EL (cell line): ENCODE measurements at regions not wholly inside any gene's neighbourhood (a gene's known extent, or its start where the extent isn't known, plus 50 kb on each side); places are given as distances from the start of the nearest gene placed in this dataset.
"Not testable (repeated sequence)": the region's sequence is repeated elsewhere in the genome, so short reads cannot be mapped to it uniquely, and the experiment has no call there.

ENCODE experiments used
- DNase-seq: peaks from one replicate; pipeline ENCODE4 v3.0.0-alpha.2; 2016

DNA sequence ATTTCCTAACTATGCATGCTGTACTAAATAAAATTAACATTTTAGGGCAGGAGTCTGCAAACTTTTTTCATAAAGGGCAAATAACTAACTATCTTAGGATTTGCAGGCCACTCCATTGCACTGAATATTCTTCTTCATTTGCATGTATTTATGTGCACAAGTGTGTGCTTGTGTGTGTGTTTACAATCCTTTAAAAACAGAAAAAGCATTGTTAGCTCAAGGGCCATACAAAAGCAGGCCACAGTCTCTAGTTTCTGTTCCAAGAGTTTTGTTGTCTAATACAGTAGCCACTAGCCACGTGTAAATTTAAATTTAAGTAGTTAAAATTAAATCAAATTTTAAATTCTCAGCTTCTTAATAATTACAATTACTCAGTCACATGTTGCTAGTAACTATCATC lies 621.8 kb downstream of the TMA16 start:
- no peak for DNase-seq

DNA sequence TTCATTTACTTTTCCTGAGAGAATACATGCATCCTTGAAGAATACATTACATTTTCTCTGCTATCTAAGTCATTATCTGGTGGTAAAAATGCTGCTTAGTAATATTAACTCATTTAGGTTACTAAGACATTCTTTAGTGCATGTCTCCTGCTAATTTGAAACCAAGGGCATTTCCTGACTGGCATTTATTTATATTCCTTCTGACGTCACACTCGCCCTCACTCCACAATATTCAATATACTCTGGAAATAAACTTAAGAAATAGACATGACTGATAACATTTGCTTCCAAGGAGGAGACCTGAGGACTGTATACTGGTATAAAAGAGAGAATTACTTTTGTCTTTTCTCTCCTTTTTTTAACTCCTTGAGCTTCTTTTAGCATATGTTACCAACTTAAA lies 619.5 kb upstream of the SMIM31 start:
- DNase-seq: no peak

- no peak for DNase-seq
Observed at GRCh38 chr4:164136180-164136616, 617.7 kb upstream of the SMIM31 start.

GRCh38 chr4:164138521-164138920 lies 615.4 kb upstream of the SMIM31 start:
- DNase-seq: no peak

- DNase-seq: no peak
Observed at GRCh38 chr4:164139291-164139690, 614.6 kb upstream of the SMIM31 start.

- not testable (repeated sequence) for DNase-seq
Observed at GRCh38 chr4:164141755-164142375, 612.1 kb upstream of the SMIM31 start.

- no peak for DNase-seq
Observed at GRCh38 chr4:164154416-164154815, 599.5 kb upstream of the SMIM31 start.

DNA sequence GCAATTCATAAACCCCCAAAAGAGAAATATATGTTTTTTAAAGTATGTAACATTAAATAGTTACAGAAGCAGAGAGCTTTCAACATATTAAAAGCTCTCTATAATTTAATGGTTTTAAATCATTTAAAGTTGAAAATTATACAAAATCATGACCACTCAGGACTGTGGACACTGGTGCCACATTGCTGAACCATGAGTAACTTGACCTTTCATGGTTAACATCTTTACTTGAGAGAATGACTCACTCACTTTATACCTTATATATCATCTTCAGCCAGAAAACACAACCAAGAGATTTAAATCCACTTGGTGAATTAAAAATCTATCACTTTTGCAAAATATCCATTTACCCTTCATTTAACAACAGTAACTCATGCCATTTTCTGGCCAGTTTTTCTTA lies 584.3 kb upstream of the SMIM31 start:
- DNase-seq: no peak

- no peak for DNase-seq
Observed at GRCh38 chr4:164177153-164177552, 576.8 kb upstream of the SMIM31 start.

DNA sequence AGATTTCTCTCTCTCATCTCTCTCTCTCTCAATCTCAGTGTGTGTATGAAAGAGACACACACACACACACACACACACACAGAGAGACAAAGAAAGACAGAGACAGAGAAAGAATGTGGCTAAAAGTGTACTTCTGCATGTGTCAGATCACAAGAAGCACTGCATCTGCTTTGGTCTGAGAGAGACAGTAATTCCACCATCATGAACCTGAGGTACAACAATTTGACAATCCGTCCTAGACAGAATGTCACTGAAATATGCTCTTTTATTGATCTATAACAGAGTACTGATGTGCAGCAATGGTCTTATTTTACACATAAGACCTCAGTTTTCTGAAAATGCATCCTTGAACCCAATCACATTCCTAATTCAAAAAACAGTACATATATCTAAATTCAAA lies 576.2 kb upstream of the SMIM31 start:
- DNase-seq: no peak

DNA sequence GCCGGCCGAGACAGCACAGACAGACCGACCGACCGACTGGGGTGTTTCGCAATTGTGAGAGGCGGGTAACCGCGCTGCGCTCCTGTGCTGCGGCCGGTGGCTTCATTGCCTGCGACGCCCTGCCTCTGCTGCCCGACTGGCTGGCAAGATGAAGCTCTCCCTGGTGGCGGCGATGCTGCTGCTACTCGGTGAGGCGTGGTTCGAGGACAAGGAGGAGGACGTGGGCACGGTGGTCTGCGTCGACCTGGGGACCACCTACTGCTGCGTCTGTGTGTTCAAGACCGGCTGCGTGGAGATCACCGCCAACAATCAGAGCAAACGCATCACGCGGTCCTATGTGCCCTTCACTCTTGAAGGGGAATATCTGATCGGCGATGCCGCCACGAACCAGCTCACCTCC lies 565.7 kb upstream of the SMIM31 start:
- no peak for DNase-seq

- no peak for DNase-seq
Observed at GRCh38 chr4:164192844-164193243, 561.1 kb upstream of the SMIM31 start.

GRCh38 chr4:164193676-164194075 lies 560.3 kb upstream of the SMIM31 start:
- DNase-seq: no peak

DNA sequence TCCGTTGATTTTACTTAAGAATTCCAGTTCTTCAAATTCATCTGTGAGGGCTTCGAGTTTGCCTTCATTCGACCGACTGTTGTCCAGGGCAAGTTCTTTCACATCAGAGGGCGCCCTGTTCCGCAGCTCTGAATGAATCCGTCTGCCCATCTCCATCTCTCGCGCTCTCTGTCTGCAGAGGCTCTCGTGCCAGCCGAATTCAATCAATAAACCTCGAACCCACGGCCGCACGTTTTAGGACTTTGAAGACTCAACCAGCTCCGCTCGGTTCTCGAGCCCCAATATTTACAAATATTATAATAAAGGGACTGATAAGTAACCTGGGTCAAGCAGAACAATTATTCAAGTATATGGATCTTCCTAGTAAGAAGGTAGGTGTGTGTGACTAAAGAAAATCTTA lies 556.4 kb upstream of the SMIM31 start:
- DNase-seq: no peak

DNA sequence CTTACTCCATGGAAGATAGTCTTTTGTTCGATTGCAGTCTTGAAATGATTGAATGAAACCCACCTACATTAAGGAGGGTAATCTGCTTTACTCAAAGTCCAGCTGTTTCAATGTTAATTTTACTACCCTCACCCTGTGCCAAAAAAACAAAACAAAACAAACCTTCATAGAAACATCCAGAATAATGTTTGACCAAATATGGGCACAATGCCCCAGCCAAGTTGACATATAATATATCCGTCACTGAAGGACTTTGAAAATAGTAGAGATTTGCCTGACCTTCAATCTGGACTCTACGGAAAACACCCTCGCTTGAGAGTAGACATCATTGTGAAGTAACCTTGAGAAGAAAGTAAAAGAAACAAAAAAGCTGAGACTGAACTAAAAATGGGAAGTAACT lies 550.5 kb upstream of the SMIM31 start:
- DNase-seq: no peak

- peak; percentile 4 for DNase-seq
Observed at GRCh38 chr4:164204434-164204833, 549.5 kb upstream of the SMIM31 start.

DNA sequence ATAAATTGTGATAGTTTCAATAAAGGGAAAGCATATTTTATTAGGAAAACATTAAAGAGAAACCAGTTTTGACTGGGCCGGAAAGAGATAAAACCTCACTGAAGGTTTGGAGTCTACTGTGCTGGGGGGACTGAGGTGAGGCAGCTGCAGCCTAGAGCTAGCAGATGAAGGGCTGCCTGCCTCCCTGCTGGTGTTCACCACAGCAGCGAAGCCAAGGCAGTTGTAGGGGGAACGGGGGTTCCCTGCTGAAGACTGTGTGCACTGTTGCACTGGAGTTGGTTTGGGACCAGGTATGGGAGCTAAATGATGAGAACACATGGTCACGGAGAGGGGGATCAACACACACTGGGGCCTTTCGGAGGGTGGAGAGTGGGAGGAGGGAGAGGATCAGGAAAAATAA lies 546.5 kb upstream of the SMIM31 start:
- DNase-seq: no peak

GRCh38 chr4:164210377-164210776 lies 543.6 kb upstream of the SMIM31 start:
- no peak for DNase-seq

DNA sequence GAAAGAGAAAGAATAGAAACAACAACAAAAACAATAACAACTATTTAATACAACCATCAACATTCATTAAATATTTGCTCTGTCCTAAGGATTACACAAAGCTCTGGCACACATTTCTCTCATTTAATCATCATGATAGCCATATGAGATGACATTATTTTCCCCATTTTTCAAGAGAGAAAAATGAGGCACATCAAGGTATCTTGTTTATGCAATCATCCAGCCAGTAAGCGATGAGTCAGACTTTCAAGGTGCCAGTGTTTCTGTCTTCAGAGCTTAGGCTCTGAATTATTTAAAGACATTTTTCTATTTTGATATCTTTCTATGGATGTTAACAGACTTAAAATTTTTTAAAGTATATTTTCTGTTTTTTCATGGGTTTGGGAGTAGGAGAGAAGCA lies 541.8 kb upstream of the SMIM31 start:
- DNase-seq: no peak

DNA sequence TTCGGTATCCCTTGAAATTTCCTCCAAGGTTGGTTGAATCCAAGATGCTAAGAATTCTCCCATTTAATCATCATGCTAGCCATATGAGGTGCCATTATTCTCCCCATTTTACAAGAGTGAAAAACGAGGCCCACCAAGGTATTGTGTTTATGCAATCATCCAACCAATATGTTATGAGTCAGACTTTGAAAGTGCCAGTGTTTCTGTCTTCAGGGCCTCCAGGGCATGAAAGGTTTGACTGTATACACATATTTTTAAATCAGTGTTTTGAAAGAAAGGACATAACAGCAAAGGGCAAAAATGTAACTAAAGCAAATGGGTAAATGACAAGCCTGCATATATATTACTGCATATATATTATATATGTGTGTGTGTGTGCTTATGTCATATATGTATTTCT lies 541.2 kb upstream of the SMIM31 start:
- DNase-seq: no peak

DNA sequence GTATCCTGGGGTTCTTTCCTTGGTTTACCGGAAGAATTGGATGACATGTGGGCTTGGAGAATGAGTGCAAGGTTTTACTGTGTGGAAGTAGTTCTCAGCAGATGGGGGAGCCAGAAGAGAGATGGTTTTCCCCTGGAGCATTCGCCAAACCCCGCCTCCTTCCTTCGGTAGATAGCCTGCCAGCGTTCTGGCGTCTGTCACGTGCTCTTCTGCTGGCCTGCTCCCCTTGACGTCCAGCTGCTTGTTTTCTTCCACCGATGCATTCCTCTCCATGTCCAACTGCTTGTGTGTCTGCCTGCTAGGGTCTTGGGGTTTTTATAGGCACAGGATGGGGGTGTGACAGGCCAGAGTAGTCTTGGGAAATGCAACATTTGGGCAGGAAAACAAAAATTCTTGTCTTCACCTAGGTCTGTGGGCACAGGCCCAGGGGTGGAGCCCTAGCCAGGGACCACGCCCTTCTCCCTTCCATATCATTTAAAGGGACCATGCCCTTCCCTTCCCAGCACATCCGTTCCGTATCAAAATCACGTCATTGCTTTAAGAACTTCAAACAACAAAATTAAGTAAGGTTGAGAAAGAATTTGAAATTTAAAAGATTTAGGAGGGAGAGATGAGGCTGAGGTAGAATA lies 538.7 kb upstream of the SMIM31 start:
- DNase-seq: no peak

DNA sequence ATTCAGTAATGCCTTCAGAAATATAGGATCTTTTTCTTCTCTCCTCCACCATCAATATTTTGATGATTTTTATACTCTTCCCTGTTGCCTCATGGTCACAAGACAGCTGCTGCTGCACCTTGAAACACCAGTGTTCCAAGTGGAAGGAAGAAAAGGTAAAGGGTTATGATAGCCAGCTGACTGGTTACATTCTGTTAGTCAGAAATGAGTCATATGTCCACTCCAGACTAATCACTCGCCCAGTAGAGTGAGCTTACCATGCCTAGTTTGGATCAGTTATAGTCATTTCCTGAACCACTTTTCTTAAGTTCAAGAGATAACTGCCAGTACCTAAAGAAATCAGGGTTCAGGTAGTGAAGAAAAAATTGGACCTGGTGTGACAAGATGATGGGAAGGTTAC lies 532.3 kb upstream of the SMIM31 start:
- DNase-seq: no peak

- no peak for DNase-seq
Observed at GRCh38 chr4:164224871-164225270, 529.1 kb upstream of the SMIM31 start.

DNA sequence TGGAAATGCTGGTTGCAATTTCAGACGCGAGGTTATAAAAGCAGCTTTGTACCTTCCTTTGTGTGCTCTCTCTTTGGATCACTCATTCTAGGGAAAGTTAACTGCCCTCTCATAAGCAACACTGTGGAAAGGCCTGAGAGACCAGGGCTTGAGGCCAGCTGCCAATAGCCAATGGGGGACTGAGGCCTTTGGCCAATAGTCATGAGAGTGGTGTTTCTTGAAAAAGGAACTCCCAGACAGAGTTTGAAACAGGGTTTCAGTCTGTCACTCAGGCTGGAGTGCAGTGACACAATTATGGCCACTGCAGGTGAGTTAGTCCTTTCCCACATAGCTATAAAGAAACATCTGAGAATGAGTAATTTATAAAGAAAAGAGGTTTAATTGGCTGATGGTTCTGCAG lies 524.7 kb upstream of the SMIM31 start:
- DNase-seq: no peak

DNA sequence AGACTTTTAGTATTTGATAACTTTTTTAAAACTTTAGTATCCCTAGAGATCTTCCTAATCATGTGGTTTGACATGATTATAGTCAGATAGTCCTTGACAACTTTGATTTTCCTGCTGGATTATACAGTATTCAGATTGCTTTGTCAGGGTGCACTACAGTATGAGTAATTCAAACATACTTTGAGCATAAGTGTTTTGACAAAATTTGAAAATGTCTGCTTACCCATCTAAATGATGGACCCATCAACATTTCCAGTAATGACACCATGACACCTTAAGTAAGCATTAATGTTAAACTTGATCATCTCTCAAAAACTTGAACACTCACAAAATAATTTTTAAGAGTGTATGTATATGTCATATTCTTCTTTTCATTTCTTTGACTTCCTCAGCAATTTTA lies 514.5 kb upstream of the SMIM31 start:
- DNase-seq: no peak
